ENCODE measurements at regions not wholly inside any gene's neighbourhood (a gene's known extent, or its start where the extent isn't known, plus 50 kb on each side); places are given as distances from the start of the nearest gene placed in this dataset.

GRCh38 chr20:39105551-39105950, 143.4 kb downstream of the DHX35 start:
- DNase-seq (ENCODE audit: low read depth in 2 of 2, low spot score in 1 of 2): no peak

DNA sequence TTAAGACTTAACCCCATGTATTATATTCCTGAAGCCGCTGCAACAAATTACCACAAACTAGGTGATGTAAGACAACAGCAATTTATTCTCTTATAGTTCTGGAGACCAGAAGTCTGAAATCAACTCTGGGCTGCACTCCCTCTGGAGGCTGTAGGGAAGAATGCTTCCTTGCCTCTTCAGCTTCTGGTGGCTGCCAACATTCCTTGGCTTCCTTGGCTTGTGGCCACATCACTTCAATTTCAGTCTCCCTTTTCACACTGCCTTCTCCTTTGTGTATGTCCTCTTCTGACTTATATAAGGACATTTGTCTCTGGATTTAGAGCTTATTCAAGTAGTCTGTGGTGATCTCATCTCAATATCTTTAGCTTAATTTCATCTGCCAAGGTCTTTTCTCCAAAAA, 141.6 kb downstream of the DHX35 start:
- no peak for DNase-seq (ENCODE audit: low read depth in 2 of 2, low spot score in 1 of 2)

- DNase-seq (ENCODE audit: low read depth in 2 of 2, low spot score in 1 of 2): no peak
Measured at GRCh38 chr20:39103305-39103704, 141.2 kb downstream of the DHX35 start.

DNA sequence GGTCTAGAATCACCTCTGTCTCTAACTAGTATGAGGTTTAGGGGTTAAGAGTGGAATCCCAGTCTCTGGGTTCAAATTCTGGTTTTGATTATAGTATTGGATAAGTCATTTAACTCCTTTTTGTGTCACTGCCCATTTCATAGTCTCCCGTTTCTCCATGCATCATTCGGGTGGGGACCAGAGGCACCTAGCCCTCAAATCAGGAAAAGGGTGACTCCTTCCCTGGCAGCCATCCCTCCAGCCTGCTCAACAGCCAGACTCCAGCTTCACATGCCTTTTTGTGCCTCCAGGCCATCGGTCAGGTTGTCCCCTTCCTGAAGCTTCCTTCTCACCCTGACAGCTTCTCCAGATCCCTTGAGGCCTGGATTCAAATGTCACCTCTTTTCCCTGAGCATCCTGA, 139.8 kb downstream of the DHX35 start:
- no peak for DNase-seq (ENCODE audit: low read depth in 2 of 2, low spot score in 1 of 2)

- DNase-seq (ENCODE audit: low read depth in 2 of 2, low spot score in 1 of 2): no peak
Measured at GRCh38 chr20:39100691-39101090, 138.5 kb downstream of the DHX35 start.

GRCh38 chr20:39097889-39098288, 135.7 kb downstream of the DHX35 start:
- DNase-seq (ENCODE audit: low read depth in 2 of 2, low spot score in 1 of 2): no peak

DNA sequence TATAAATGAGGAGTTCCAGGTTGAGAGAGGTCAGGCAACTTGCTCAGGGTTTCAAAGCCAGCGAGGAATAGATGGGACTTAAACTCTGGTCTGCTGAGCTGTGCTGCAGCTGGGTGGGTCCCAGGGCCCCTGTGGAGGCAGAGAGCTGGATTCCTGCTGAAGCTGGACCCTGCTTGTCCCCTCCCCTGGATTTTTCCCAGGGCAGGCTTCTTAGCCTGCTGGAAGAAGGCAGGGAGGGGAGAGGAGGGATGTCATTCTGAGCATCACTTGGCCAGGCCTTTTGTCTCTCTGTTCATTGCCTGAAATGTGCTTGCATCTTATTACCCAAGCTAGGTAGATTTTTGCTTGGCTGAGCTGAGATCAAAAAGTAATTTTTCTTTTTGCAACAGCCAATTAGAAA, 133.7 kb downstream of the DHX35 start:
- no peak for DNase-seq (ENCODE audit: low read depth in 2 of 2, low spot score in 1 of 2)

DNA sequence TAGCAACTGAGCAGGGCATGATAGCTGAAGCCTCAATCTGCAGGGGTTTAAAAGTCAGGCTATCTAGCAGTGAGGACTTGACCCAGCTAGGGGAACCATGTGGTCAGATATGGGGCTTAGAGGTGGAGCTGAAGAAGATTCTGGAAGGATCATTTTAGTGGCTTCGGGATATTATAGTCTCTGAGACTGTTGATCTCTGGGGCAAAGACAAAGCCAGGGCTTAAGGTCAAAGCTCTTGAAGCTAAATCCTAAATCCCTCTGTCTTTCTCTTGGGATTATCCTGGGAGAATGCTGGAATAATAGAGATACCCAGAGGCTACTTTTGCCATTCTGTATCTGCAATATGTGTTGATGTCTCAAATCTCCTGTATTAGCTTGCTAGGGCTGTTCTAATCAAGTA, 132.2 kb downstream of the DHX35 start:
- DNase-seq (ENCODE audit: low read depth in 2 of 2, low spot score in 1 of 2): no peak

DNA sequence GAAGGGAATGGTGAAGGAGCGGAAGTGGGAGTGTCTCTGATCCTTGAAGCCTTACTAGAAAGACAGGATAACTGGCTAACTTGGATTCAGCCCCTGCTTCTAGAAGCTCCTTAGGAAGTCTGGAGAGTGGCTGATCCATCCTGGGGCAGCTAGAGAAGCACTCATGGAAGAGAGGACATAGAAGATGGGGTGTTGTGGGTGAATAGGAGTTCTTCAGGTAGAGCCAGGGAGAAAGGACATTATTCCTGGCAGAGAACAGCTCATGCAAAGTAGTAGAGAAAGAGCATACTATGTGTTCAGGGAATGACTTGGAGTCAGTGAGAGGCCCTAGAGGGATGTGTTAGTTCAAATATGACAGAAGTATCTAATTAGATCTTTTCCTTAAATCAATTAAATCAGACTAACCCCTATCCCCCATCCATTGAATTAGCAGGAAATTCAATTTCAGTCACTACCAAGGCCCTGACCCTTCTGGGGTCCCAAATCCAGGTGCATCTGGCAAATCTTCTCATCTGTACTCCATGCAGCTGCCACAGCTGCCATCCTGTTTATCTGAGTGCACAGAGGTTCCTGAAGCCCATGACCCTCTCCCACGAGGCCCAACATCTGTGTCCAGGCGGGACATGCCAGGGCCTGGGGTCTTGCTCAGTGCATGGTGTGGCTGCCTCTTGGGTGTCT, 130.7 kb downstream of the DHX35 start:
- no peak for DNase-seq (ENCODE audit: low read depth in 2 of 2, low spot score in 1 of 2)

DNA sequence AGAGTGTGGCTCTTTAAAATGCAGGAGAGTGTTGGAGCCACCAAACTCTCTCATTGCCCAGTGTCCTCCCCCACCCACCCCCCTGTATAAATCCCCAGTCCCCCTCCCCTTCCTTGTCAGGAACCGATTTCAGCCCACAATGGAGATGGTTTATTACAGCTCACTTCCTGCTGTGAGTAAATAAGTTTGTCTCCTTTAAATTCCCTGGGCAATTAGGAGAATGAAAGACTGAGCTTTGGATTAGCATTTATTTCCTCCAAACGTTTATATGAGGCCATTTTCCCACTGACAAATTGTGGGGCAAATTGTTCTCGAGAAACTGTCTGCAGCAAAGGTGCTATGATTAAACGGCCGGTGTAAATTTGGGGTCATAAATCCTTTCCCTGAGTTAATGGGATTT, 128.8 kb downstream of the DHX35 start:
- no peak for DNase-seq (ENCODE audit: low read depth in 2 of 2, low spot score in 1 of 2)

GRCh38 chr20:39089797-39090196, 127.7 kb downstream of the DHX35 start:
- no peak for DNase-seq (ENCODE audit: low read depth in 2 of 2, low spot score in 1 of 2)

All from stimulated activated CD8-positive, alpha-beta memory T cell treated with anti-CD3 and anti-CD28 coated beads, Interleukin-4, amount 100 ng/mL, for 4 hours (primary cell).